Thyroid gland (tissue), 4 donors: ENCODE measurements at regions not wholly inside any gene's neighbourhood (a gene's known extent, or its start where the extent isn't known, plus 50 kb on each side); places are given as distances from the start of the nearest gene placed in this dataset.

ENCODE experiments used
- CTCF ChIP-seq, 6 experiments: fragments of 200-600 bp in 3 of 6; fragments of 450-650 bp in 3 of 6; sonication (generic) in 3 of 6; IDR thresholded peaks; one replicate each; pipeline ENCODE4 v1.5.1; 2016 to 2019; ENCODE audit warnings: antibody characterized with exemption in 6 of 6, mild to moderate bottlenecking in 2 of 6, inconsistent platforms in 1 of 6, moderate library complexity in 1 of 6
- POLR2A ChIP-seq, 2 donors: fragments of 450-650 bp; IDR thresholded peaks; one replicate each; pipeline ENCODE4 v1.6.1; 2017; ENCODE audit warnings: antibody characterized with exemption in 2 of 2, mild to moderate bottlenecking in 2 of 2, moderate library complexity in 1 of 2

- TF ChIP-seq CTCF (IDR thresholded peaks at IDR 0.05) = no peak
- TF ChIP-seq POLR2A (IDR thresholded peaks at IDR 0.05) = no peak
Observed at GRCh38 chr1:66452982-66453381, 81.0 kb upstream of the SGIP1 start.
